SK-N-SH (cell line): ENCODE measurements at regions not wholly inside any gene's neighbourhood (a gene's known extent, or its start where the extent isn't known, plus 50 kb on each side); places are given as distances from the start of the nearest gene placed in this dataset.

Experiments
- CTCF ChIA-PET: fragments of 300-600, 350-600 bp; formaldehyde crosslinking; extraction: SDS; loops from one replicate; lab custom pipeline; 2021; lab: Yijun Ruan, JAX
- POLR2A ChIA-PET: fragments of 350-600 bp; sonication (Branson Sonifier 250); formaldehyde crosslinking; extraction: SDS; loops from one replicate; lab custom pipeline; 2020; ENCODE audit warnings: antibody characterized with exemption, inconsistent platforms; lab: Yijun Ruan, JAX
- DNase-seq: peaks from one replicate; pipeline ENCODE4 v3.0.0; 2012
- H2AFZ ChIP-seq: fragments of 200-600 bp; sonication (generic); 2 replicates; pipeline ENCODE4 v1.8.1; 2016; ENCODE audit warnings: antibody characterized with exemption, mild to moderate bottlenecking, low read depth
- H3F3A ChIP-seq: fragments of 200-600 bp; sonication (generic); replicated peaks from 2 replicates; pipeline ENCODE3; 2016; ENCODE audit warnings: antibody characterized with exemption, mild to moderate bottlenecking; ENCODE audit not compliant: insufficient read depth
- H3K27ac ChIP-seq, 2 experiments: fragments of 200-500 bp in 1 of 2; fragments of 200-600 bp in 1 of 2; sonication (Bioruptor generic) in 1 of 2; sonication (generic), shearing (Covaris generic) in 1 of 2; 2 replicates each; pipeline versions ENCODE4 v1.5.1 to v1.6.1; 2014 to 2016; ENCODE audit warnings: low read depth in 2 of 2, inconsistent platforms in 1 of 2, low read length in 1 of 2, mild to moderate bottlenecking in 1 of 2, mixed read lengths in 1 of 2
- H3K27me3 ChIP-seq: fragments of 200-600 bp; sonication (generic), shearing (Covaris generic); 2 replicates; pipeline ENCODE4 v1.6.1; 2016; ENCODE audit warnings: mixed run types; ENCODE audit not compliant: insufficient read depth
- H3K36me3 ChIP-seq, 2 experiments: fragments of 200-500 bp in 1 of 2; fragments of 200-600 bp in 1 of 2; sonication (Bioruptor generic) in 1 of 2; sonication (generic) in 1 of 2; replicated peaks in 1 of 2; 2 replicates each; pipeline versions ENCODE3 to v1.5.1; 2014 to 2016; ENCODE audit warnings: low read length in 1 of 2, mild to moderate bottlenecking in 1 of 2; ENCODE audit not compliant: insufficient read depth in 2 of 2, control insufficient read depth in 1 of 2
- H3K4me1 ChIP-seq, 2 experiments: fragments of 200-500 bp in 1 of 2; fragments of 200-600 bp in 1 of 2; sonication (Bioruptor generic) in 1 of 2; sonication (generic), shearing (Covaris generic) in 1 of 2; 2 replicates each; pipeline versions ENCODE4 v1.5.1 to v1.6.1; 2014 to 2016; ENCODE audit warnings: low read depth in 1 of 2, low read length in 1 of 2, mixed run types in 1 of 2; ENCODE audit not compliant: insufficient read depth in 2 of 2, control insufficient read depth in 1 of 2
- H3K4me2 ChIP-seq: fragments of 200-600 bp; sonication (generic), shearing (Covaris generic); 2 replicates; pipeline ENCODE4 v1.6.1; 2017; ENCODE audit warnings: mixed run types
- H3K4me3 ChIP-seq, 2 experiments: fragments of 200-500 bp in 1 of 2; fragments of 200-600 bp in 1 of 2; sonication (Bioruptor generic) in 1 of 2; sonication (generic), shearing (Covaris generic) in 1 of 2; 2 replicates each; pipeline versions ENCODE4 v1.5.1 to v1.8.1; 2014 to 2016; ENCODE audit warnings: low read depth in 2 of 2, inconsistent platforms in 1 of 2, low read length in 1 of 2, mild to moderate bottlenecking in 1 of 2, mixed read lengths in 1 of 2, moderate library complexity in 1 of 2
- H3K79me2 ChIP-seq: fragments of 200-600 bp; sonication (generic); 2 replicates; pipeline ENCODE4 v1.8.1; 2017; ENCODE audit warnings: mild to moderate bottlenecking; ENCODE audit not compliant: insufficient read depth
- H3K9ac ChIP-seq: fragments of 200-600 bp; sonication (generic); 2 replicates; pipeline ENCODE4 v1.6.1; 2017; ENCODE audit warnings: mixed run types
- H3K9me2 ChIP-seq: fragments of 200-600 bp; sonication (generic); 2 replicates; pipeline ENCODE4 v1.6.1; 2017; ENCODE audit warnings: mixed run types
- H3K9me3 ChIP-seq: fragments of 200-600 bp; sonication (generic); 2 replicates; pipeline ENCODE4 v1.6.1; 2017; ENCODE audit warnings: mixed run types, mild to moderate bottlenecking, moderate library complexity
- H4K20me1 ChIP-seq: fragments of 200-600 bp; sonication (generic); 2 replicates; pipeline ENCODE4 v1.6.1; 2017; ENCODE audit warnings: mild to moderate bottlenecking, mixed run types; ENCODE audit not compliant: insufficient read depth
- FOSL2 ChIP-seq: IDR thresholded peaks from 2 replicates; pipeline ENCODE4 v1.4.0; 2012; ENCODE audit warnings: low read depth, mild to moderate bottlenecking, moderate library complexity, borderline replicate concordance
- FOXM1 ChIP-seq: IDR thresholded peaks from 2 replicates; pipeline ENCODE4 v1.4.0; 2012; ENCODE audit warnings: low read depth, mild to moderate bottlenecking
- NFIC ChIP-seq: IDR thresholded peaks from 2 replicates; pipeline ENCODE4 v1.4.0; 2012; ENCODE audit warnings: borderline replicate concordance
- NRF1 ChIP-seq: IDR thresholded peaks from 2 replicates; pipeline ENCODE4 v1.6.1; 2012; ENCODE audit warnings: low read depth, mild to moderate bottlenecking, low read length
- SMC3 ChIP-seq: IDR thresholded peaks from 2 replicates; pipeline ENCODE4 v1.6.1; 2012; ENCODE audit warnings: low read depth, low read length, improper control_type of control experiment
- TAF1 ChIP-seq: IDR thresholded peaks from 2 replicates; pipeline ENCODE4 v1.6.1; 2012; ENCODE audit warnings: low read depth, mild to moderate bottlenecking, low read length, moderate library complexity, borderline replicate concordance
- TEAD4 ChIP-seq: IDR thresholded peaks from 2 replicates; pipeline ENCODE4 v1.4.0; 2012; ENCODE audit warnings: mild to moderate bottlenecking, borderline replicate concordance; ENCODE audit not compliant: insufficient read depth
- YY1 ChIP-seq: IDR thresholded peaks from 2 replicates; pipeline ENCODE4 v1.4.0; 2012; ENCODE audit warnings: low read depth, mild to moderate bottlenecking
- WGBS: methylation state at CpG from one replicate; pipeline ENCODE4 v1.1.6; 2017; ENCODE audit warnings: low lambda C conversion rate; 5-methylcytosine and 5-hydroxymethylcytosine counted together
- TF ChIP-seq, protein P1 (sequence below): IDR thresholded peaks from 2 replicates; pipeline ENCODE4 v1.6.1; 2012; ENCODE audit warnings: mild to moderate bottlenecking, low read depth, low read length, moderate library complexity
- TF ChIP-seq, protein P2 (sequence below): fragments of 200-600 bp; sonication (generic); IDR thresholded peaks from 2 replicates; pipeline ENCODE4 v1.6.1; 2017; ENCODE audit warnings: antibody characterized with exemption, mild to moderate bottlenecking, moderate library complexity

DNA sequence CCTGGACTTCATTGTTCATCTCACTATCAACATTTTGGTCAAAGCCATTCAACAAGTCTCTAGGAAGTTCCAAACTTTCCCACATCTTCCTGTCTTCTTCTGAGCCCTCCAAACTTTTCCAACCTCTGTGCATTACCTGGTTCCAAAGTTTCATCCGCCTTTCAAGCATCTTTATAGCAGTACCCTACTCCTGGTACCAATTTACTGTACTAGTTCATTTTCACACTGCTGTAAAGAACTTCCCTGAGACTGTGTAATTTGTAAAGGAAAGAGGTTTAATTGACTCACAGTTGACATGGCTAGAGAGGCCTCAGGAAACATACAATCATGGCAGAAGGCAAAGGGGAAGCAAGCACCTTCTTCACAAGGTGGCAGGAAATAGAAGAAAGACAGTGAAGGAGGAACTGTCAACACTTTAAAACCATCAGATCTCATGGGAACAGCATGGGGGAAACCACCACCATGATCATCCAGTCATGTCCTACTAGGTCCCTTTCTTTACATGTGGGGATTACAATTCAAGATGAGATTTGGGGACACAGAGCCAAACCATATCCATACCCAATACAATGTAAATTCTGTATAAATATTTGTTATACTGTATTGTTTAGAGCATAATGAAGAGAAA, 109.7 kb downstream of the C12orf75 start:
- no peak overlapping the region for H3K4me2 ChIP-seq
- TF ChIP-seq NFIC: no peak
- TF ChIP-seq YY1: no peak
- TF ChIP-seq FOXM1: no peak
- no peak for TF ChIP-seq TEAD4
- TF ChIP-seq, protein P1, sequence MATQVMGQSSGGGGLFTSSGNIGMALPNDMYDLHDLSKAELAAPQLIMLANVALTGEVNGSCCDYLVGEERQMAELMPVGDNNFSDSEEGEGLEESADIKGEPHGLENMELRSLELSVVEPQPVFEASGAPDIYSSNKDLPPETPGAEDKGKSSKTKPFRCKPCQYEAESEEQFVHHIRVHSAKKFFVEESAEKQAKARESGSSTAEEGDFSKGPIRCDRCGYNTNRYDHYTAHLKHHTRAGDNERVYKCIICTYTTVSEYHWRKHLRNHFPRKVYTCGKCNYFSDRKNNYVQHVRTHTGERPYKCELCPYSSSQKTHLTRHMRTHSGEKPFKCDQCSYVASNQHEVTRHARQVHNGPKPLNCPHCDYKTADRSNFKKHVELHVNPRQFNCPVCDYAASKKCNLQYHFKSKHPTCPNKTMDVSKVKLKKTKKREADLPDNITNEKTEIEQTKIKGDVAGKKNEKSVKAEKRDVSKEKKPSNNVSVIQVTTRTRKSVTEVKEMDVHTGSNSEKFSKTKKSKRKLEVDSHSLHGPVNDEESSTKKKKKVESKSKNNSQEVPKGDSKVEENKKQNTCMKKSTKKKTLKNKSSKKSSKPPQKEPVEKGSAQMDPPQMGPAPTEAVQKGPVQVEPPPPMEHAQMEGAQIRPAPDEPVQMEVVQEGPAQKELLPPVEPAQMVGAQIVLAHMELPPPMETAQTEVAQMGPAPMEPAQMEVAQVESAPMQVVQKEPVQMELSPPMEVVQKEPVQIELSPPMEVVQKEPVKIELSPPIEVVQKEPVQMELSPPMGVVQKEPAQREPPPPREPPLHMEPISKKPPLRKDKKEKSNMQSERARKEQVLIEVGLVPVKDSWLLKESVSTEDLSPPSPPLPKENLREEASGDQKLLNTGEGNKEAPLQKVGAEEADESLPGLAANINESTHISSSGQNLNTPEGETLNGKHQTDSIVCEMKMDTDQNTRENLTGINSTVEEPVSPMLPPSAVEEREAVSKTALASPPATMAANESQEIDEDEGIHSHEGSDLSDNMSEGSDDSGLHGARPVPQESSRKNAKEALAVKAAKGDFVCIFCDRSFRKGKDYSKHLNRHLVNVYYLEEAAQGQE: no peak
- no peak for TF ChIP-seq TAF1
- no peak for TF ChIP-seq FOSL2
- TF ChIP-seq, protein P2, sequence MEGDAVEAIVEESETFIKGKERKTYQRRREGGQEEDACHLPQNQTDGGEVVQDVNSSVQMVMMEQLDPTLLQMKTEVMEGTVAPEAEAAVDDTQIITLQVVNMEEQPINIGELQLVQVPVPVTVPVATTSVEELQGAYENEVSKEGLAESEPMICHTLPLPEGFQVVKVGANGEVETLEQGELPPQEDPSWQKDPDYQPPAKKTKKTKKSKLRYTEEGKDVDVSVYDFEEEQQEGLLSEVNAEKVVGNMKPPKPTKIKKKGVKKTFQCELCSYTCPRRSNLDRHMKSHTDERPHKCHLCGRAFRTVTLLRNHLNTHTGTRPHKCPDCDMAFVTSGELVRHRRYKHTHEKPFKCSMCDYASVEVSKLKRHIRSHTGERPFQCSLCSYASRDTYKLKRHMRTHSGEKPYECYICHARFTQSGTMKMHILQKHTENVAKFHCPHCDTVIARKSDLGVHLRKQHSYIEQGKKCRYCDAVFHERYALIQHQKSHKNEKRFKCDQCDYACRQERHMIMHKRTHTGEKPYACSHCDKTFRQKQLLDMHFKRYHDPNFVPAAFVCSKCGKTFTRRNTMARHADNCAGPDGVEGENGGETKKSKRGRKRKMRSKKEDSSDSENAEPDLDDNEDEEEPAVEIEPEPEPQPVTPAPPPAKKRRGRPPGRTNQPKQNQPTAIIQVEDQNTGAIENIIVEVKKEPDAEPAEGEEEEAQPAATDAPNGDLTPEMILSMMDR: no peak
- TF ChIP-seq SMC3: no peak
- TF ChIP-seq NRF1: no peak
- no peaks in the 10 kb centered on the region for H3K36me3 ChIP-seq
- CTCF ChIA-PET: no interaction called here
- peaks cover 13% of the 10 kb centered on the region for H3F3A ChIP-seq
- 97% methylated on average over 1 of the region's 1 CpG for WGBS
- no peak for DNase-seq
- peaks cover 3% of the 10 kb centered on the region; the same call in 1 of the 2 replicates for H3K9me3 ChIP-seq
- no peaks in the 10 kb centered on the region for H3K9me2 ChIP-seq
- peaks cover 0 to 12% of the 10 kb centered on the region in 2 experiments; a peak in 3 of 4 replicates for H3K4me1 ChIP-seq
- no peak overlapping the region for H3K9ac ChIP-seq
- no peak overlapping the region for H3K27ac ChIP-seq
- H4K20me1 ChIP-seq: no peaks in the 10 kb centered on the region
- POLR2A ChIA-PET: no interaction called here
- H3K79me2 ChIP-seq: no peaks in the 10 kb centered on the region
- H3K4me3 ChIP-seq: no peak overlapping the region
- no peaks in the 10 kb centered on the region for H3K27me3 ChIP-seq
- H2AFZ ChIP-seq: no peak overlapping the region
